Rectal smooth muscle tissue (tissue), 1 donor: ENCODE measurements at regions not wholly inside any gene's neighbourhood (a gene's known extent, or its start where the extent isn't known, plus 50 kb on each side); places are given as distances from the start of the nearest gene placed in this dataset.

Source experiments
- H3K27ac ChIP-seq: one replicate; pipeline ENCODE4 v1.7.0; 2013; ENCODE audit warnings: low read depth, low read length, inconsistent platforms
- H3K27me3 ChIP-seq: one replicate; pipeline ENCODE4 v1.7.0; 2013; ENCODE audit warnings: low read length; ENCODE audit not compliant: control insufficient read depth, insufficient read depth
- H3K36me3 ChIP-seq: one replicate; pipeline ENCODE4 v1.7.0; 2013; ENCODE audit warnings: low read length; ENCODE audit not compliant: control insufficient read depth, insufficient read depth
- H3K4me1 ChIP-seq: one replicate; pipeline ENCODE4 v1.7.0; 2013; ENCODE audit warnings: low read length; ENCODE audit not compliant: control insufficient read depth, insufficient read depth
- H3K4me3 ChIP-seq: one replicate; pipeline ENCODE4 v1.7.0; 2013; ENCODE audit warnings: low read length
- H3K9ac ChIP-seq: one replicate; pipeline ENCODE4 v1.7.0; 2013; ENCODE audit warnings: low read length

- Histone ChIP-seq H3K4me1 (no peaks in the 10 kb centered on the region), H3K4me3 (no peak overlapping the region), H3K36me3 (no peaks in the 10 kb centered on the region), H3K27ac (no peak overlapping the region), H3K27me3 (no peaks in the 10 kb centered on the region), H3K9ac (no peak overlapping the region)
Measured at GRCh38 chr5:51091816-51092215, 291.4 kb upstream of the ISL1 start.

- Histone ChIP-seq H3K36me3 (no peaks in the 10 kb centered on the region), H3K9ac (no peak overlapping the region), H3K27me3 (no peaks in the 10 kb centered on the region), H3K4me3 (no peak overlapping the region), H3K27ac (no peak overlapping the region), H3K4me1 (no peaks in the 10 kb centered on the region)
Measured at GRCh38 chr5:51095486-51095885, 287.8 kb upstream of the ISL1 start.

- H3K27me3 ChIP-seq: no peaks in the 10 kb centered on the region
- no peak overlapping the region for H3K4me3 ChIP-seq
- H3K4me1 ChIP-seq: no peaks in the 10 kb centered on the region
- no peak overlapping the region for H3K9ac ChIP-seq
- H3K27ac ChIP-seq: no peak overlapping the region
- no peaks in the 10 kb centered on the region for H3K36me3 ChIP-seq
Measured at GRCh38 chr5:51096859-51097258, 286.4 kb upstream of the ISL1 start.

- Histone ChIP-seq H3K9ac (no peak overlapping the region), H3K4me3 (no peak overlapping the region), H3K27me3 (no peaks in the 10 kb centered on the region), H3K27ac (no peak overlapping the region), H3K36me3 (no peaks in the 10 kb centered on the region), H3K4me1 (no peaks in the 10 kb centered on the region)
Measured at GRCh38 chr5:51099173-51099853, 283.9 kb upstream of the ISL1 start.

- H3K4me3 ChIP-seq: no peak overlapping the region
- no peaks in the 10 kb centered on the region for H3K36me3 ChIP-seq
- no peaks in the 10 kb centered on the region for H3K27me3 ChIP-seq
- no peak overlapping the region for H3K27ac ChIP-seq
- no peaks in the 10 kb centered on the region for H3K4me1 ChIP-seq
- no peak overlapping the region for H3K9ac ChIP-seq
Measured at GRCh38 chr5:51104556-51104955, 278.7 kb upstream of the ISL1 start.

GRCh38 chr5:51109786-51110410, 273.4 kb upstream of the ISL1 start:
- H3K36me3 ChIP-seq: no peaks in the 10 kb centered on the region
- H3K4me1 ChIP-seq: no peaks in the 10 kb centered on the region
- no peaks in the 10 kb centered on the region for H3K27me3 ChIP-seq
- no peak overlapping the region for H3K4me3 ChIP-seq
- H3K27ac ChIP-seq: no peak overlapping the region
- H3K9ac ChIP-seq: no peak overlapping the region

GRCh38 chr5:51131266-51131665, 252.0 kb upstream of the ISL1 start:
- Histone ChIP-seq H3K4me3 (no peak overlapping the region), H3K27ac (no peak overlapping the region), H3K27me3 (no peaks in the 10 kb centered on the region), H3K9ac (no peak overlapping the region), H3K36me3 (no peaks in the 10 kb centered on the region), H3K4me1 (no peaks in the 10 kb centered on the region)

GRCh38 chr5:51138164-51138563, 245.1 kb upstream of the ISL1 start:
- H3K9ac ChIP-seq: no peak overlapping the region
- H3K27ac ChIP-seq: no peak overlapping the region
- no peaks in the 10 kb centered on the region for H3K36me3 ChIP-seq
- no peaks in the 10 kb centered on the region for H3K27me3 ChIP-seq
- H3K4me1 ChIP-seq: no peaks in the 10 kb centered on the region
- no peak overlapping the region for H3K4me3 ChIP-seq

- H3K27me3 ChIP-seq: no peaks in the 10 kb centered on the region
- no peak overlapping the region for H3K27ac ChIP-seq
- no peaks in the 10 kb centered on the region for H3K36me3 ChIP-seq
- no peaks in the 10 kb centered on the region for H3K4me1 ChIP-seq
- no peak overlapping the region for H3K4me3 ChIP-seq
- H3K9ac ChIP-seq: no peak overlapping the region
Measured at GRCh38 chr5:51148437-51148836, 234.8 kb upstream of the ISL1 start.

GRCh38 chr5:51156222-51156621, 227.0 kb upstream of the ISL1 start:
- Histone ChIP-seq H3K36me3 (no peaks in the 10 kb centered on the region), H3K27me3 (no peaks in the 10 kb centered on the region), H3K4me1 (no peaks in the 10 kb centered on the region), H3K9ac (no peak overlapping the region), H3K27ac (no peak overlapping the region), H3K4me3 (no peak overlapping the region)

GRCh38 chr5:51156838-51157237, 226.4 kb upstream of the ISL1 start:
- no peak overlapping the region for H3K27ac ChIP-seq
- H3K36me3 ChIP-seq: no peaks in the 10 kb centered on the region
- H3K4me1 ChIP-seq: no peaks in the 10 kb centered on the region
- H3K27me3 ChIP-seq: no peaks in the 10 kb centered on the region
- no peak overlapping the region for H3K9ac ChIP-seq
- no peak overlapping the region for H3K4me3 ChIP-seq

GRCh38 chr5:51159164-51159563, 224.1 kb upstream of the ISL1 start:
- H3K4me1 ChIP-seq: no peaks in the 10 kb centered on the region

GRCh38 chr5:51159606-51160005, 223.6 kb upstream of the ISL1 start:
- Histone ChIP-seq H3K4me3 (no peak overlapping the region), H3K27ac (no peak overlapping the region), H3K27me3 (no peaks in the 10 kb centered on the region), H3K36me3 (no peaks in the 10 kb centered on the region), H3K9ac (no peak overlapping the region), H3K4me1 (no peaks in the 10 kb centered on the region)

More at GRCh38 chr5:51159164-51159563, 224.1 kb upstream of the ISL1 start:
- no peaks in the 10 kb centered on the region for H3K27me3 ChIP-seq
- no peak overlapping the region for H3K4me3 ChIP-seq
- H3K27ac ChIP-seq: no peak overlapping the region
- H3K36me3 ChIP-seq: no peaks in the 10 kb centered on the region
- no peak overlapping the region for H3K9ac ChIP-seq
